ENCODE measurements at regions not wholly inside any gene's neighbourhood (a gene's known extent, or its start where the extent isn't known, plus 50 kb on each side); places are given as distances from the start of the nearest gene placed in this dataset.

DNA sequence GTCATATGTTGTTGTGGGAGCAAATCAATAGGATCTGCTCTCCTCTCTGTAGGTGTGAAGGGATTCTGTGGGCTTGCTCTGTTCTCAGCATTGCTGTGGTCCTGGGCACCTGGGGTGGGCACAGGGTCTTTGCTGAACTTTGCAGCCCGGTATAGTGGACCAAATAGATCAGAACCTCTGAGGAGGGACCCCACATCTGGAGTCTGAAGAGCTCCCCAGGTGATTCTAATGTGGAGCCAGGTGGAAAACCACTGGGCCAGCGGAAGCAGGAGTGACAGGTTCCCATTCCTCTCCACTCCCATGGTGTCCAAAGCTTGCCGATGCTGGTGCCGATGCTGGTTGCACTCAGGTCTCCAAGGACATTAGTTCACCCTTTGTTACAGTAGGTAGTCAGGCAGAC, 257.2 kb downstream of the GLRX3 start:
- ATAC-seq, result no peak
- intact Hi-C loops (cut with DNase I), result no loop called here
- no peak for DNase-seq (ENCODE audit: low spot score)

DNA sequence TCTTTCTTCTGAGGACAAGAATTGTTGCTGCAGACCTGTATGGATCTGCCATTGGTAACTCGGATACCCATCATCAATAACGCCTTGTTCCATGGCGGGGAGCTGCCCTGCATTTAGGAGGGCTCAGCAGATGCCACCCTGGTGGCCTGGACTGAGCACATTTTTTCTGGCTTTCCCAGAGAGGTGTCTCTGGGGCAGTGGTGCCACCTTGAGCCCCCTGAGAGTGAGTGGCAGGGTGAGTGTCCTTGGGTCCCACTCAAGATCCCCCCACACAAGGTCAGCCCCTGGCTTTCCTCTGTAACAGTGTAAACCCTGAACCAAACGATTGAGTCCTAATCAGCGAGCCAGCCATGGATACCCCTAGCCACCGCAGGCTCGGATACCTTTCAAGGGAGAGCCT, 258.6 kb downstream of the GLRX3 start:
- DNase-seq (ENCODE audit: low spot score) (peak; percentile 21), ATAC-seq (no peak)
- intact Hi-C loops (cut with DNase I), result no loop called here

DNA sequence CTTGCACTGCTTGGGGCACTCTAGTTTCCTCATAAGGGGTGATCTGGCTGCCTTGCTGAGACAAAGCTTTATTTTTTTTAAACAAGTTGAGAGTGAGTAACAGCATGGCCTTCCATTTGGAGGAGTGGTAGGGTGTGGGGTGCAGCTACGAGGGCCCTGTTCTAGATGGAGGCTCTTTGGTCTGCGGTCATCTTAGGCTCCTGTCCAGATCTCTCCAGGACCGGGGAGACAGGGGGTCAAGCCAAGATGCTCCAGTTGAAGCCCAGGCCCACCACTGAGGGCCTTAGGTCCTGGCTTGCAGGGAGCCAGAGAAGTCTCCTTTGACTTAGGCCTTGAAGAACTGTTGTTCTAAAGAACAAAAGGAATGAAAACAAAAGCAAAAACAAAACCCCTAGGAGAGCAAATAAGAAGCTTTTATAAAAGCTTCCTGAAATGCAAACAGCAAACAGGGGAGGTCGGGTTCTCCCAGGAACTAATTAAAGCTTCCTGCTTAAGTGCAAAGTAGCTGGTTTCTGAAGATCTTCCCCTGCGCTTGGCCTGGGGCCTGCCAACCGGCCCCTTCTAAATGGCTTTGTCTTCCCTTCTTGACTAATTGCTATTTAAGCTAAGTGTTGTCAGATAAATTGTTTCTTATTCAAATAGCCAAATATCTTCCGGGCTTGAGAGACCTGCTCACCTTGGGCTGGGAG, 259.2 kb downstream of the GLRX3 start:
- ATAC-seq (no peak), DNase-seq (ENCODE audit: low spot score) (no peak)
- intact Hi-C loops (cut with DNase I), result no loop called here

DNA sequence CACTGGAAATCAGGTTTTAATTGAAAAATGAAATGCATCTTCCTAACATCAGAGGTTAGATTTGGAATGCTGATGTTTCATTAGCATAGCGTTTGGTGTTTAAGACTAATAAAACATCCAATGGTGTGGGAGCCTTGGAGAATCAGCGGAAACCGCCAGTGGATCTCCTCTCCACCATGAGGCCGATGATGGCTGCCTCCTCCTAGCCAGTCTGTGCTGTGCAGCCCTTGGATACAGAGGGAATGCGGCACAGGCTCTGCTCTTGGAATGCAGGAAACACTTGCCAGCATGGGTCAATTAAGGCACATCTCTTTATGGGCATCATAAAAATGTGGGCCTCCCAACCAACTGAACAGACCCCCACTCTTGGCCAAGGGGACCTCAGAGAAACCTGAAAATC, 259.9 kb downstream of the GLRX3 start:
- DNase-seq (ENCODE audit: low spot score), result no peak
- ATAC-seq, result no peak
- intact Hi-C loops (cut with DNase I), result no loop called here

DNA sequence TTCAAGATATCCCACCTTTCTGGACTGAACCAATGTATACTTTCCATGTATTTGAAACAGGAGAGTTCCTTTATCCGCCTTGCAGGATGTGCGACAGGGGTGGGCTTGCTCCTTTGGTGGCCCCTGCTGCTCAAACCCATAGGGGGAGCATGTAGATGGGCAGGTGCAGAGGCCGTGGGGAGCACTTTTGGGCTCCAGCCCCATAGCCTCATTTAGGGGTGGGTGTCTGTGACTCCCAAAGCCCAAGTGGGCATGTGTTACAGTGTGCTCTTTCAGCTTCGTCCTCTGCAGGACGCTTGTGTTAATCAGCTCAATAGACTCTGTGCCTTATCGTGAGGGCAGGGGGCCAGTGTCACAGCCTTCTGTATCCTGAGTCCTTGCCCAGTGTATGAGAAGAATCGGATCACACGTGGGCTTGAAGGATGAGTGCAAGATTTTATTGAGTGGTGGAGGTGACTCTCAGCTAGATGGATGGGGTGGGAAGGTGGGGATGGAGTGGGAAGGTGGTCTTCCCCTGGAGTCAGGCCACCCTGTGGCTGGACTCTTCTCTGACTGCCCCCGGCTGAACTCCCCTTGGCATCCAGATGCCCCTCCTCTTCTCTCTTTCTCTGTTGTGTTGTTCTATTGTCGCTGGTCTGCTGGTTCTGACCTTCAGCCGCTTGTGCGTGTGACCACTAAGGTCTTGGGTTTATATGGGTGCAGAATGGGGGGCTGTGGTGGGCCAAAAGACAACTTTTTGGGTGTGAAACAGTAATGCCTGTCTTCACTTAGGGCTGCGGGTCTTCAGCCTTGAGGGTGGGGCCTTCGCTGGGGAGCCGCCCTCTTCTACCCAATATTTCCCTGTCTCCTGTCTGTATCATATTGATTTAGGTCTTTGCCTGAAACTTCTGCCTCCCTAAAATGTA, 262.2 kb downstream of the GLRX3 start:
- no peak for ATAC-seq
- intact Hi-C loops (cut with DNase I), result no loop called here

DNA sequence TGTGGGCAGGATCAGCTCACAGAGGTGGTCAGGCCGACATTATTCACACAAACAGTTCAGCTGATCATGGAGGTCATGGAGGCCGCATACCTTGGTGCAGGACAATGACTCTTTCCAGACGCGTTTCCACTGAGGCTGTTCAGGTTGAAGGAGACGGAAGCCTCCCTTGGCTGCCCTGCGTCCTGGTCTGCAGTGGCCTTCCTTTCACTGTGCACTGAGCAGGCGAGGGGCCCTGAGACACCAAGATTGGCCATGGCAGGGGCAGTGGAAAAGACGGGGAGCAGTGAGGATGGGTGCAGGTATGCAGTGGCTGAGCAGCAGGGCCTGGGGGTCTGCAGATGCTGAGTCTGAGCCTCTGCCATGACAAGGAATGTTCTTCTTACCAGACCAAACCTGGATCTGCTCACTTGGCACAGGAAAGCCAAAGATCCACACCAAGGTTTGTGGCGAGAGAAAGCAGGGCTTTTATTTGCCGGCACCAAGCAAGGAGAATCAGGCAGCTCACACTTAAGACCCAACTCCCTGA, 263.3 kb downstream of the GLRX3 start:
- ATAC-seq, result no peak
- intact Hi-C loops (cut with DNase I), result no loop called here
- DNase-seq (ENCODE audit: low spot score), result peak; percentile 28

More for the DNA sequence above, 262.2 kb downstream of the GLRX3 start:
- DNase-seq (ENCODE audit: low spot score), result peak; percentile 15

DNA sequence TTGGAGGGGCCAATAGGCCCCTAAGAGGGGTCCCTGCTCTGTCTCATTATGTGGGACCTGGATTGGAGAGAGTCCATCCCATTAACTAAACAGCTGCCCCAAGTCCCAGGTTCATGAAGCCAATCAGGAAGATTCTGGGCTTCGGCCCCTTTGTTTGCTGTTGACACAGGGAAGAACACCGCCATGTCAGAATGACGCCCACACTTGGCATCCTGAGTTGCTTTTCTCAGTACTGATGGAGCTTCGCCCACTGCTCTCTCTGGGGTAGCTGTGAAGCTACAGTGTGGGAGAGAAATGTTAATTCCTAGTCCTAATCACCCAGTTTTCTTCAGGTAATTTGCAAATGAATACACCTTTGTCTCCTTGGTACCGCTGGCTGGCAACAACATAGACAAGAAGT, 264.7 kb downstream of the GLRX3 start:
- no peak for ATAC-seq
- no peak for DNase-seq (ENCODE audit: low spot score)
- intact Hi-C loops (cut with DNase I), result no loop called here

DNA sequence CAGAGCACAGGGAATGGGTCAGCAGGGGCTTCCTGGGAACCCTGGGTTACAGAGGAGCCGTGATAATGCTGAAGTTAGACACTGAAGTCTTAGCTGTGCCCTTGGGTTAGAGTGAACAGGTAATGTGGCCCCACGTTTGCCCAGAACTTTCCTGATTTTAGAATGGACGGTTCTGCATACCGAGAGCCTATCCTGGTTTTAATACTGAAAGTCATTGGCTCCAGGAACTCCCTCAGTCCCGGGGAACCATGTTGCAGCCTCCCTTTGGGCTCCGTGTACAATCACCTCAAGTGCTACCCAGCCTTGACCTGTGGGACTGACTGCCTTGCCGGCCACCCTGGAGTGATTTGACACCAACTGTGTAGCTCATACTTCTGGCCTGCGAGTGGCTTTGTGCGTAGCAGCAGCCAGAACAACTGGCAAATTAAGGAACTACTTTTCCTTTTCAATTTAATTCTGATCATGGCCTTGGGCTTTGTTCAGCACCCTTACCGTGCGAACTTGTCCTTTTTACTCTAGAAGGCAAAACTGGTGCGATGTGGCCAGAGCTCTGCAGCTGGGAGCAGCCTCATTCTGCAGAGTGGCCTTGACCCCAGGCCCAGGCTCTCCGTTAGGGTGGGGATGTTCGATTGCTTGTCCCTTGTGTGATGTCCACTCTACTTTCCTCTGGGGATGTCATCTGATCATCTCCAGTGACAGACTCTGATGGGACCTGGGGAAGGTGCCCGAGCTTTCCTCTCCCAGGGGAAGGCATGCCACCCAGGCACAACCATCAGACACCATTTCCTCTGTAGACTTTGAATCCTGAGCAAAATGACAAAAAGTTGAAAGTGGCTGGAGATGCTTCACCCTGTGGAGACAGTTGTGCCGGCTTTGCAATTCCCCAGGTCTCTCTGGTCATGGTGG, 265.9 kb downstream of the GLRX3 start:
- ATAC-seq, result no peak
- intact Hi-C loops (cut with DNase I), result no loop called here
- DNase-seq (ENCODE audit: low spot score), result peak; percentile 28

DNA sequence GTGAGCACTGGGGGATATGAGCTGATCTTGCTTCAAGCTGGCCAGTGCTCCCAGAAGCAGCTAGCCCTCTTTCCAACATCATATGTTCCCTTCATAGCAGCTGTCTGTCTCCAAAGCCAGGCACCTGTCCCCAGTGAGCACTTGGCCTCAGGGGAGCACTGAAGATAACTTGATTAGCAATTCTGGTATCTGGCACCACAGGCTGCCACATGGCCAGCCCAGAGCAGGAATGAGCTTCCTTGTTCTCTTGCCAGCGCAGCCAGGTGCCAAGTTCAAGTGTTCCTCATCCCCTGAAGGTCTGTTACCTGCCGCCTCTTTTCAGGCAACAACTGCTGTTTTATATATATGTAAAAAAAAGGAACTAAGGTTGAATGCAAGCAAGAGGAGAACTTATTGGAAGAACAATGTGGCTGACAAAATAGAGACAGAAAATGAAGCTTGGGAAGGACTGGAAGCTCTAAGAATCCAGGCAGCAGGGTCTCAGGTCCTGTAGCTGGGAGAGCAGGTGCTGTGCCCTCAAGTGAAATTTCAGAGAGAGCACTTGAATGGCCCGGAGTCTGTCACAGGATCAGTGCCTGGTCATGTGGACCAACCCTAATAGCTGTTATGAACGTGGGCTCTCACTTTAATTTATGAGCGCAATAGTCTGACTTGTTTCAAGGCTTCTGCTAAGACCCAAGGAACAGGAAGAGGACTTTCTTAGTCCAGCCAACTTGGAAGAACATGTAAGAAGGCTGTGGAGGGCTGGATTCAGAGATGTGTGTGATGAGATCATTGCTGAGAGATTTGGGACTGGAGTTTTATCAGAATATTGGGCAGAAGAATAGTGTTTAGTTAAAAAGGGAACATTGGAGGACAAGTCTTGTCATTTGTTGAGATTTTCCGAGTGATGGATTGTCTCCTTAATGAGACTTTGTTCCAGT, 267.2 kb downstream of the GLRX3 start:
- ATAC-seq (no peak), DNase-seq (ENCODE audit: low spot score) (peak; percentile 19)
- intact Hi-C loops (cut with DNase I), result no loop called here

DNA sequence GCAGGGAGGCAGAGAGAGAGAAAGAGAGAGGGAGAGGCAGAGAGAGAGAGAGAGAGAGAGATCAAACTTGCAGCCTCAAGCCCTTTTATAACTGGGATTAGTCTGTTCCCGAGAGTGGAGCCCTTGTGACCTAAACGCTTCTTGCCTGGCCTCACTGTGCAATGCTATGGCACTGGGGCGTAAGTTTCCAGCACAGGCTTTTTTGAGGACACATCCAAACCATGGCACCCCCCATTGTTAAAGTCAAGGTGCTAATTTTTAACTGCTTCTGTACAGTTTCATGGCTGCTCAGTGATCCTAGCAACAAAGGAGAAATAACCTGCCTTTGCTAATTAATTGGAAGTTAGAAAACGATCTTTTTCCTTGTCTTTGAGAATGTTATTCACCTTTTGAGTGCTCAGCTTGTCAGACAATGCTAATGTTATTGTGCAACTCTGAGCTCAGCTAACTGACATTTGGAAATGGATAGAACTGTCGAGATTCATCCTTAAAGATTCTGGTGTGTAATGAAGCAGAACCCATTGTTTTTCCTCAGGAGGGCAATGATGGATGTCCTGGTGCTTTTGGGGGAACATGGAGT, 268.4 kb downstream of the GLRX3 start:
- intact Hi-C loops (cut with DNase I), result no loop called here
- ATAC-seq (no peak), DNase-seq (ENCODE audit: low spot score) (no peak)

DNA sequence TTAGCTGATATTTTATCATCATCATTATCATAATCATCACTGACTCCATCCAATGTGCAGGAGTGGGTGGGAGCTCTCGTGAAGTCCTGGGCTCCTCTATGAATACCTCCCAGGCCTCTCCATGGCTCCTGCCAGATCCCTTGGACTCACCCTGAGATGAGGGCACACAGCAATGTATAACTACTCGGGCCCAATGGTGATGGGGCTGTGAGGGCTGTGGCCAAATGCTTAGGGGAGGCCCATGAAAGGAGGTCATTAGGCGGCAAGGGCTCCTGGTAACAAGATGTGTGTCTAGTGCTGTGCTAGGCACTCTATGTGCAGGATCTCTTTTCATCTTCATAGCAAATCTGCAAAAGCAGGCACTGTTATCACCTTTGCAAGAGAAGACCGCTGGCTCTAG, 270.9 kb downstream of the GLRX3 start:
- intact Hi-C loops (cut with DNase I), result no loop called here
- DNase-seq (ENCODE audit: low spot score) (no peak), ATAC-seq (no peak)

DNA sequence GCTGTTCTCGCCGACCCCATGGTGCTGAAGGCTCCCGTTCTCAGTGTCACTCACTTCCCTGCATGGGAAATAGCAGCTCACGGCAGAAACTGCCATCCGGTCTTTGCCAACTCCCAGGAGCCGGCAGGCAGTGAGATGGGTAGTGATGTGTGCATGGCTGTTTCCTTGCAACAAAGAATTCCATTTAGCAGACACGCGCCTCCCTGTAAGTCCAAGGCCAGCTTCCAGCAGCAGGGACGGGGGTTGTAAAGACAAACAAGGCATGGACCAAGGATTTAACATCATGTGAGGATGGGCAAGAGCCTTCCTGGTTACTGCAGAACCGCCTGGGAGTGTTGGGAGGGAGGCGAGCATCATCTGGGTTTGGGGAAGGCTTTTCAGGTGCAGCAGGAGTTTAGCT, 273.1 kb downstream of the GLRX3 start:
- ATAC-seq (no peak), DNase-seq (ENCODE audit: low spot score) (peak; percentile 13)
- intact Hi-C loops (cut with DNase I), result no loop called here

DNA sequence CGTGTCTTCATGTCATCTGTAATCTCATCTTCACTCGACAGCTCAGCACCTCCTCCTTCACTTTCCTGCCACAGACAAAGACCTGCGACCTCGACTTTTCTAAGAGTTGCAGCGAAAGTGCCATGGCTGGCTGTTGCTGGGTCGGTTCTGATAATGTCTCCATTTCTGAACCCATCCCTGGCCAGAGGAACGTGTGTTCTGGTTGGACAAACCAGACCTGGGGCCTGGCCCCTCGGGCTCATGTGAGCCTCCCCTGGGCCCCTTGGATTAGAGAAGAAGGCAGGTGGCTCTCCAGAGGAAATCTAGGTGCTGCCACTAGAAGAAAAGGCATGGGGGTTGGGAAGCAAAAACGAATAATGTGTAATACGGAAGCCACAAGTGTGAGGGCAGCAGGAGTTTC, 273.7 kb downstream of the GLRX3 start:
- intact Hi-C loops (cut with DNase I), result no loop called here
- DNase-seq (ENCODE audit: low spot score) (peak; percentile 25), ATAC-seq (no peak)

DNA sequence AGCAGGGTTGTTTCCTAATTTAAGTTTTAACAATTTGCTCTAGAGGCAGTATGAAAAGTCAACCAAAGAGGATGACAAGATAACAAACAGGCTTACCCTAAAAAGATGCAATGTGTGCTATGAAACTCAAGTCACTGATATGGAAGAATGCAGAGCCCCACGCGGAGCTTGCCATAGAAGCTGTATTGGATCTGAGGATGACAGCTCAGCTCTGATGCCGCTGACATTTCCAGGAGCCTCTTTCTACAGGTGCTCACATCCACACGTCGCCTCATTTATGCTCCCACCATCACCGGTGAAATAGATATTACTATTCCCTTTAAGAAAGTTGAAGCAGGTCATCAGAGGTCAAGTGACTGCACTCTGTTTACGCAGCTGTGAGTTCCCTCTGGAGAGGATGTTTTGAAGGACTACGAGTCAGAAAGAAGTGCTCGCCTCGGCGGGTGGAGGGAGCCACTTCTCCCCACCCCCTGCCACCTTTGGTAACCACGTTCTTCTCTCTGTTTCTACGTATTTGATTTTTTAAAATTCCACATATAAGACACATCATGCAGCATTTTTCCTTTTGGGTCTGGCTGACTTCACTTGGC, 275.4 kb downstream of the GLRX3 start:
- ATAC-seq (no peak), DNase-seq (ENCODE audit: low spot score) (no peak)
- intact Hi-C loops (cut with DNase I), result no loop called here

DNA sequence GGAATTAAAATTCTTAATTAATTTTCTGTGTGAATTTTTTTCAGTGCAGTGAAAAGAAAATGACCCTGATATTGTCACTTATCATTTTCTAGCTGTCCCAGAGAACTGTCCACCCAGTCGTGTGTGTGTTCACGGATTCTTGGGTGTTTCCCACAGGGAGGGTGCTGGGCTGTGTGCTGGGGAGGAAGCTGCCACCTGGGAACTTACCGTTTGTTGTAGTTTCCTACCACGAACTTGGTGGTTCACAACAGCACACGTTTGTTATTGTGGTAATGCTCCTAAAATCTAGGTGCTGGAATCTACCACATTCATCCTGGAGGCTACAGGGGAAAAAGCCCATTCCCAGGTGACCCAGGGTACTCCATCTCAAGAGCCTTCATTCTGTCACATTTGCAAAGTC, 276.1 kb downstream of the GLRX3 start:
- ATAC-seq (no peak), DNase-seq (ENCODE audit: low spot score) (peak; percentile 18)
- intact Hi-C loops (cut with DNase I), result no loop called here

DNA sequence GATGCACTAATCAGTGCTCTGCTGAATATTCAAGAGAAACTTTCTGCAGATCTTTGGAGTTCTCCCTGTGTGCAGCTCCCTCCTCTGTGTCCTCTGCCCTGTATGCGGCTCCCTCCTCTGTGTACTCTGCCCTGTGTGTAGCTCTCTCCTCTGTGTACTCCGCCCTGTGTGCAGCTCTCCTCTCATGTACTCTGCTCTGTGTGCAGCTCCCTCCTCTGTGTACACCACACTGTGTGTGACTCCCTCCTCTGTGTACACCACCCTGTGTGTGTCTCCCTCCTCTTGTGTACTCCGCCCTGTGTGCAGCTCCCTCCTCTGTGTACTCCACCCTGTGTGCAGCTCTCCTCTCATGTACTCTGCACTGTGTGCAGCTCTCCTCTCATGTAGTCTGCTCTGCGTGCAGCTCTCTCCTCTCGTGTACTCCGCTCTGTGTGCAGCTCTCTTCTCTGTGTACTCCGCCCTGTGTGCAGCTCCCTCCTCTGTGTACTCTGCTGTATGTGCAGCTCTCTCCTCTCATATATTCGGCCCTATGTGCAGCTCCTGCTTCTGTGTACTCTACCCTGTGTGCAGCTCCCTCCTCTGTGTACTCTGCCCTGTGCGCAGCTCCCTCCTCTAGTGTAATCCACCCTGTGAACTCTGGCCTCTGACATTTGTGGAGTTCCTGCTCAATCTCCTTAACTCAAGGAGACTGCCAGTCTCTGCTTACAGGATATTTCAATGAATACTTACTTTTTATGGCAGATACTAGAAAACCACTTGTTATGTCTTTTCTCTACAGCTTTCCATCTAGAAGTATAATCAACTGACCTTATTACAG, 280.4 kb downstream of the GLRX3 start:
- intact Hi-C loops (cut with DNase I), result no loop called here
- ATAC-seq (no peak), DNase-seq (ENCODE audit: low spot score) (no peak)

DNA sequence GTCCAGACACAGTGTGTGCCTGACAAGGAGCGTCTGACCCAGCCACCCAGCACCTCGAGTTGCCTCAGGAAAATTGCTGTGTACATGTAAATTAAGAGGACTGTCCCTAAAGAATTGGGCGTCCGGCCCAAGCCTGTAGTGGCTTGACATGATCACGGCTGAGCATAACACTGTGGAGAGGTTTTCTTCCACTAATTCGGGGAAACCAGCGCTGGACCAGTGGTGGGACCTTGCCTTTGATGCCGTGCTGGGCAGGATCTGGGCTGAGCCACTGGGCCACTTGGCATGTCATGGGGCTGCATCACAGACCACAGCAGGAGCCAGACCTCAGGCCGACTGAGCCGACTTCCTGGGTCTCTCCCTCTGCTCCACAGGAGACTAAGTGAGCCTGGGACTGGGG, 282.5 kb downstream of the GLRX3 start:
- intact Hi-C loops (cut with DNase I), result no loop called here
- DNase-seq (ENCODE audit: low spot score) (no peak), ATAC-seq (no peak)
